Suprapubic skin (tissue), 3 donors: ENCODE measurements at regions not wholly inside any gene's neighbourhood (a gene's known extent, or its start where the extent isn't known, plus 50 kb on each side); places are given as distances from the start of the nearest gene placed in this dataset.

ENCODE experiments used
- CTCF ChIP-seq, 2 donors: fragments of 200-600 bp in 1 of 2; fragments of 450-650 bp in 1 of 2; sonication (generic) in 1 of 2; IDR thresholded peaks; one replicate each; pipeline ENCODE4 v1.5.1; 2016 to 2019; ENCODE audit warnings: antibody characterized with exemption in 2 of 2, mild to moderate bottlenecking in 1 of 2, moderate library complexity in 1 of 2
- POLR2A ChIP-seq, 2 donors: fragments of 450-650 bp; IDR thresholded peaks; one replicate each; pipeline ENCODE4 v1.6.1; 2017; ENCODE audit warnings: antibody characterized with exemption in 2 of 2, mild to moderate bottlenecking in 2 of 2, moderate library complexity in 2 of 2

- no peak for TF ChIP-seq POLR2A (IDR thresholded peaks at IDR 0.05)
- no peak for TF ChIP-seq CTCF (IDR thresholded peaks at IDR 0.05)
These were observed 348.8 kb upstream of the SPTLC3 start for GRCh38 chr20:12659942-12660341.
